Activated naive CD4-positive, alpha-beta T cell treated with anti-CD3 and anti-CD28 coated beads for 36 hours (primary cell): ENCODE measurements at regions not wholly inside any gene's neighbourhood (a gene's known extent, or its start where the extent isn't known, plus 50 kb on each side); places are given as distances from the start of the nearest gene placed in this dataset.

Experiments
- CTCF ChIA-PET: fragments of 350-600 bp; sonication (Branson Sonifier 250); formaldehyde crosslinking; loops from one replicate; lab custom pipeline; 2021; ENCODE audit warnings: antibody characterized with exemption; lab: Charles Lee
- DNase-seq: peaks from one replicate; pipeline ENCODE4 v3.0.0-alpha.2; 2020
- H3K27ac Mint-ChIP-seq: one replicate; pipeline ENCODE4 v1.8.0; 2021; ENCODE audit warnings: mild to moderate bottlenecking, mixed read lengths
- H3K27me3 Mint-ChIP-seq: one replicate; pipeline ENCODE4 v1.8.0; 2021; ENCODE audit warnings: low read depth, mixed read lengths
- H3K36me3 Mint-ChIP-seq: one replicate; pipeline ENCODE4 v1.8.0; 2021; ENCODE audit warnings: low read depth, mixed read lengths
- H3K4me1 Mint-ChIP-seq: one replicate; pipeline ENCODE4 v1.8.0; 2021; ENCODE audit warnings: low read depth, mixed read lengths
- H3K4me3 Mint-ChIP-seq: one replicate; pipeline ENCODE4 v1.8.0; 2021; ENCODE audit warnings: mild to moderate bottlenecking, moderate library complexity, mixed read lengths
- H3K9me3 Mint-ChIP-seq: one replicate; pipeline ENCODE4 v1.8.0; 2021; ENCODE audit warnings: mixed read lengths
- intact Hi-C: fragments of 100-400 bp; cut with micrococcal nuclease; formaldehyde crosslinking; loops from one replicate; pipeline ENCODE4 v1.15.1; 2023

DNA sequence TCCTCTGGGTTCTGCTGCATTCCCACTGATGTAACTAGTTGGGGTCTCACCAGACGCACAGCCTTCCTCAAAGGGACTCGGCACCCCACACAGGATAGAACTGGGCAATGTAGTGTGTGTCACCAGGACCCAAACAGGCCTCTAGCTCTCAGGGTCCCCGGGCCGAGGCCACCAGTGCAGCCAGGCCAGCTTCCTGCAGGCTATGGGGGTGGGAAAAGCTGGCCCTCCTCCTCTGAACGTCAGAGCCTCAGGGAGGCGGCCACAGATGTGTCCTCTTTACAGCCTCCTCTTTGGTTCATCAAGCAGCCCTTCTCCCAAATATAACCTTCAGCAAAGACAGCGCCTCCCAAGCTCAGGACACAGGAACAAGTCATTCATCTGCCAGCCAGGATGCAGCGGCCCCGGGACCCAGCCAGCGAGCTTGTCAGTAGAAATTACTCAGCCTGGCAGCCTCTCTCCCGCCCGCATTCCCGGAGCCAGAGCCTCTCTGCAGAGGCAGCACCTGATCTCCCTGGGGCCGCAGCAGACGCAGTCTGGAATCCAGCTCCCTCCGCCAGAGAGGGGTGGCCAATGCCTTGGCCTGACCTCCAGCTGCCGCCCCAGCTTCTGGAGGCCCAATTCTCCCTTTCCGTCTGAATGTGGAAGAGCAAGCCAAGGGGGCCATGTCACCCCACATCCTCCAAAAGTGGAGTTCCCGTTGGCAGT lies 288.5 kb downstream of the FBXW7 start:
- H3K4me3 Mint-ChIP-seq = no peak overlapping the region
- CTCF ChIA-PET = no interaction called here
- H3K27me3 Mint-ChIP-seq = no peaks in the 10 kb centered on the region
- H3K27ac Mint-ChIP-seq = no peak overlapping the region
- no peaks in the 10 kb centered on the region for H3K36me3 Mint-ChIP-seq
- intact Hi-C loops = no loop called here
- H3K9me3 Mint-ChIP-seq = peaks cover 2% of the 10 kb centered on the region
- H3K4me1 Mint-ChIP-seq = peaks cover 38% of the 10 kb centered on the region
- no peak for DNase-seq

- Mint-ChIP-seq H3K4me1 (peaks cover 38% of the 10 kb centered on the region), H3K4me3 (peak overlapping the region; percentile 27), H3K36me3 (no peaks in the 10 kb centered on the region), H3K9me3 (peaks cover 2% of the 10 kb centered on the region), H3K27ac (no peak overlapping the region), H3K27me3 (no peaks in the 10 kb centered on the region)
- CTCF ChIA-PET = no interaction called here
- intact Hi-C loops = no loop called here
- peak; percentile 39 for DNase-seq
These were observed 289.2 kb downstream of the FBXW7 start for GRCh38 chr4:152246659-152247058.

- no peak for DNase-seq
- Mint-ChIP-seq H3K27me3 (no peaks in the 10 kb centered on the region), H3K4me3 (no peak overlapping the region), H3K27ac (no peak overlapping the region), H3K36me3 (no peaks in the 10 kb centered on the region), H3K4me1 (peaks cover 38% of the 10 kb centered on the region), H3K9me3 (peaks cover 2% of the 10 kb centered on the region)
- intact Hi-C loops = no loop called here
- CTCF ChIA-PET = interaction anchor here (0.6 kb wide), 1 partner anchor 396 kb away, joined by 3 read pairs; no protein-coding TSS in a partner anchor
These were observed 290.2 kb downstream of the FBXW7 start for GRCh38 chr4:152245680-152246079.

DNA sequence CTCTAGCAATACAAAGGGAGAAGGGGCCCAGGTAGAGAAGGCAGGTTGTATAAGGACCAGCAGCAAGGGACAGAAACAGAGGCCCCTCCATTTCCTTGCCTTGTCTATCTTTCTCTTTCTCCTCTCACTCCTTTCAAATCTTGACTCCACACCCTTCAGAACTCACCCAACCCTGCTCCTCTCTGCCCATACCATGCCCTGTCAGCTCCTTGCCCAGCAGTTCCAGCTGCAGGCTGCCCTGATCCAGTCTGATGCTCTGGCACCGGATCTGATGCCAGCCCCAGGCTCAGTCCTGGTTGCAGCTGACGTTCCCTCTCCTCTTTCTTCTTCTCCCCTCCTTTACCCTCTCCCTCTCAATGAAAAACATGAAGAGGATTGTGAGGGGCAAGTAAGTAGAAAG lies 291.2 kb downstream of the FBXW7 start:
- no peak overlapping the region for H3K4me3 Mint-ChIP-seq
- DNase-seq = no peak
- CTCF ChIA-PET = no interaction called here

GRCh38 chr4:152243896-152244595 lies 291.8 kb downstream of the FBXW7 start:
- Mint-ChIP-seq H3K27me3 (no peaks in the 10 kb centered on the region), H3K4me1 (peaks cover 38% of the 10 kb centered on the region), H3K9me3 (peaks cover 2% of the 10 kb centered on the region), H3K36me3 (no peaks in the 10 kb centered on the region), H3K27ac (no peak overlapping the region), H3K4me3 (no peak overlapping the region)
- intact Hi-C loops = no loop called here
- peak; percentile 30 for DNase-seq
- CTCF ChIA-PET = interaction anchor here (0.6 kb wide), 1 partner anchor 15 kb away, joined by 8 read pairs; no protein-coding TSS in a partner anchor

More for the DNA sequence above, 291.2 kb downstream of the FBXW7 start:
- intact Hi-C loops = no loop called here
- H3K27me3 Mint-ChIP-seq = no peaks in the 10 kb centered on the region
- H3K4me1 Mint-ChIP-seq = peaks cover 38% of the 10 kb centered on the region
- no peak overlapping the region for H3K27ac Mint-ChIP-seq
- H3K9me3 Mint-ChIP-seq = peaks cover 2% of the 10 kb centered on the region
- no peaks in the 10 kb centered on the region for H3K36me3 Mint-ChIP-seq

DNA sequence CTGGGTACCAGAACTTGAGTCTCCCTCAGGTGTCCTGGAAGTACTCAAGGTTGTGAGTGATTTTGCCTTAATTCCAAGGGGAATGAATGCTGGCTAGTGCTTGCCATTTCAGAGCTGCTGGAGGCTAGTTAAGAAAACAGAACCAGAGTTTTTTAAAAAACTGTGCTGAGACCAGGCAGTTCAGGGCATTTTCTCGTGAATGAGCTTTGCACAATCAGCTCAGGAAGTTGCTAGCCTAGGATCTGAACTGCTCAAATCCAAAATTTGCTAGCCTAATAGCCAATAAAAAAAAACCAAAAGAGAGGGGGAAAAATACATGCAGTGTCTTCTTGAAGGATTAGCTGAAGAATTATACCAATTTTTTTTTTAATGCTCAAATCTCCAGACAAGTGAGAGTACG lies 292.7 kb downstream of the FBXW7 start:
- Mint-ChIP-seq H3K4me1 (peaks cover 38% of the 10 kb centered on the region), H3K27ac (no peak overlapping the region), H3K36me3 (no peaks in the 10 kb centered on the region), H3K27me3 (no peaks in the 10 kb centered on the region), H3K4me3 (no peak overlapping the region), H3K9me3 (peaks cover 2% of the 10 kb centered on the region)
- CTCF ChIA-PET = interaction anchor here (0.6 kb wide), 1 partner anchor 16 kb away, joined by 8 read pairs; no protein-coding TSS in a partner anchor
- intact Hi-C loops = no loop called here
- no peak for DNase-seq

DNA sequence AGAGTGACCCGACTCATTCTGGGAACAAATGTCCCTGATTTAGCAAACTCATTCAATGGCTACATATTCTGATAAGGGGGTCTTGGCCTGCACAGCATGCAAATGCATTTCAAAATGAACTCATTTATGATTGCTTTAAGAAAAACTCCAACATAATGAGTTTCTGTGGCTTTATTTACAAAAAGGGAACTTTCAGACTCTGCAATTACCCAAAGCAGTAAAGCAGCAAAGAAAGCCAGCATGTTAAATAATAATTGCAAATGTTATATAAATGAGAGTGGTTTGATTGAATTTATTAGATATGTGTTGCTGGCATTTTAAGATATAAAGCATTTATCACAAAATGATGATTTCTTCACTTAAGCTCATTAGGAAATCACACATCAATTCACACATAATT lies 295.7 kb downstream of the FBXW7 start:
- H3K9me3 Mint-ChIP-seq = peaks cover 2% of the 10 kb centered on the region
- H3K27ac Mint-ChIP-seq = no peak overlapping the region
- intact Hi-C loops = no loop called here
- no peak for DNase-seq
- H3K27me3 Mint-ChIP-seq = no peaks in the 10 kb centered on the region
- no peak overlapping the region for H3K4me3 Mint-ChIP-seq
- CTCF ChIA-PET = interaction anchor here (0.6 to 1.1 kb wide), 2 partner anchors 12 to 238 kb away, joined by 3 to 4 read pairs; no protein-coding TSS in a partner anchor
- no peaks in the 10 kb centered on the region for H3K36me3 Mint-ChIP-seq
- peaks cover 20% of the 10 kb centered on the region for H3K4me1 Mint-ChIP-seq

- CTCF ChIA-PET = no interaction called here
- Mint-ChIP-seq H3K27me3 (no peaks in the 10 kb centered on the region), H3K27ac (no peak overlapping the region), H3K4me1 (peaks cover 12% of the 10 kb centered on the region), H3K9me3 (peaks cover 2% of the 10 kb centered on the region), H3K36me3 (no peaks in the 10 kb centered on the region), H3K4me3 (no peak overlapping the region)
- no peak for DNase-seq
- intact Hi-C loops = no loop called here
These were observed 296.7 kb downstream of the FBXW7 start for GRCh38 chr4:152239216-152239615.

DNA sequence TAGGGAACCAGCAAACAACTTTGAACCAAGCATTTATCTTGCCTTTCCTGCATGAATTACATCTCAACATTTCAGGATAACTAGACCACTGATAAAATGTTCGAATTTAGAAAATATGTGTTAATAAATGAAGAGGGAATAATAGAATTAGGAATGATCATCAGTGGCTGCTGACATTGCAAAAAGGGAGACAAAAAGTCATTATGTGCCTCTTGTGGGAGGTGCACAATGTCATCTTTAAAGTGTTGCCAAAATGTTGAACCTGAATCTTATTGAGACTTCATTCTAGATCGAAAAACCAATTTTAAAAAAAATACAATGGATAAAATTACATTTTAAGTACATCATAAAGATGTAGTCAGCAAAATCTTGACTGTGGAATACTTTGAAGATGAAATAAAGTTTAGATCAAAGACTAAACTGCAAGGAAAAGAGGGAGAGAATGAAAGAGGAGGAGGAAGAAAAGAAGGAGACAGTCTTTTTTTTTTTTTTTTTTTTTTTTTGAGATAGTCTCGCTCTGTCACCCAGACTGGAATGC lies 299.3 kb downstream of the FBXW7 start:
- intact Hi-C loops = no loop called here
- no peaks in the 10 kb centered on the region for H3K27me3 Mint-ChIP-seq
- CTCF ChIA-PET = no interaction called here
- peaks cover 2% of the 10 kb centered on the region for H3K9me3 Mint-ChIP-seq
- H3K36me3 Mint-ChIP-seq = no peaks in the 10 kb centered on the region
- H3K4me3 Mint-ChIP-seq = no peak overlapping the region
- H3K4me1 Mint-ChIP-seq = no peaks in the 10 kb centered on the region
- no peak overlapping the region for H3K27ac Mint-ChIP-seq
- no peak for DNase-seq

DNA sequence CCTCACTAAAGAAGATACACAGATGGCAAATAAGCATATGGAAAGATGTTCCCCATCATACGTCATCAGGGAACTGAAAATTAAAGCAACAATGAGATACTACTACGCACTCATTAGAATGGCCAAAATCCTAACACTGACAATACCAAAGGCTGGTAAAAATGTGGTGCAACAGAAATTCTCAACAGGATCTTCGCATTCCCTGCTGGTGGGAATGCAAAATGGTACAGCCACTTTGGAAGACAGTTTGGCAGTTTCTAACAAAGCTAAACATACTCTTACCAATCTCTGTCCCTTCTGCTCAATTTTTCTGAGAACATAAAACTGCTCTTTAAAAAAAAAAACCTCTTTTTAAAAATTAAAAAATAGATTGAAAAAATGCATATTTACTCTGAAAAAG lies 300.2 kb downstream of the FBXW7 start:
- Mint-ChIP-seq H3K4me3 (no peak overlapping the region), H3K36me3 (no peaks in the 10 kb centered on the region), H3K9me3 (peaks cover 2% of the 10 kb centered on the region), H3K4me1 (no peaks in the 10 kb centered on the region), H3K27me3 (no peaks in the 10 kb centered on the region), H3K27ac (no peak overlapping the region)
- intact Hi-C loops = no loop called here
- CTCF ChIA-PET = no interaction called here
- no peak for DNase-seq

GRCh38 chr4:152234571-152234970 lies 301.3 kb downstream of the FBXW7 start:
- CTCF ChIA-PET = no interaction called here
- H3K4me1 Mint-ChIP-seq = no peaks in the 10 kb centered on the region
- H3K27me3 Mint-ChIP-seq = no peaks in the 10 kb centered on the region
- no peak for DNase-seq
- intact Hi-C loops = no loop called here
- no peak overlapping the region for H3K4me3 Mint-ChIP-seq
- no peak overlapping the region for H3K27ac Mint-ChIP-seq
- peaks cover 2% of the 10 kb centered on the region for H3K9me3 Mint-ChIP-seq
- no peaks in the 10 kb centered on the region for H3K36me3 Mint-ChIP-seq

DNA sequence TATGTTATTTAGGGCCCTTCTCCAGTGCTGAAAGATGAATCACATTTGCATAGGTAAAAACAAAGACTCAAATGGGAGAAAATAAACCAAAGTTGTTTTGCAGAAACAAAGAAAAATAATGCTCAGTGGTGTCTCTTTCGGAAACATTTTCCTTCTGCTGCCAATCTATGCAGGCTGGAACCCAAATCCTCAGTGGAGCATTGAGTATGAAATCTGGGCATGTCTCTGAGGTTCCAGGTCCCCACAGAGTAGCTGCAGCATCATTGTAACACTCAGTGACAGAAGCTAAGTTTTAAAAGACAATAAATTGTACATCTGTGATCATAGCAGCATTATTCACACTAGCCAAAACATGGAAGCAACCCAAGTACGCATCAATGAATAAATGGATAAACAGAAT lies 303.6 kb downstream of the FBXW7 start:
- H3K27ac Mint-ChIP-seq = no peak overlapping the region
- no peaks in the 10 kb centered on the region for H3K27me3 Mint-ChIP-seq
- no peak overlapping the region for H3K4me3 Mint-ChIP-seq
- CTCF ChIA-PET = no interaction called here
- no peaks in the 10 kb centered on the region for H3K36me3 Mint-ChIP-seq
- no peaks in the 10 kb centered on the region for H3K4me1 Mint-ChIP-seq
- intact Hi-C loops = no loop called here
- no peak for DNase-seq
- H3K9me3 Mint-ChIP-seq = peaks cover 2% of the 10 kb centered on the region
